GM19468 (cell line): ENCODE measurements at regions not wholly inside any gene's neighbourhood (a gene's known extent, or its start where the extent isn't known, plus 50 kb on each side); places are given as distances from the start of the nearest gene placed in this dataset.

Experiments used
- ATAC-seq: cut with Tn5 transposase; IDR thresholded peaks from one replicate; pipeline ENCODE4 v1.9.1; 2021; ENCODE audit warnings: mild to moderate bottlenecking, moderate library complexity, moderate number of reproducible peaks; ENCODE audit not compliant: unreplicated experiment; ENCODE audit errors: extremely low read depth

GRCh38 chr13:22079961-22080360 is 409.1 kb downstream of the FGF9 start:
- no peak for ATAC-seq

- ATAC-seq: no peak
Observed at GRCh38 chr13:22080832-22081231, 410.0 kb downstream of the FGF9 start.

DNA sequence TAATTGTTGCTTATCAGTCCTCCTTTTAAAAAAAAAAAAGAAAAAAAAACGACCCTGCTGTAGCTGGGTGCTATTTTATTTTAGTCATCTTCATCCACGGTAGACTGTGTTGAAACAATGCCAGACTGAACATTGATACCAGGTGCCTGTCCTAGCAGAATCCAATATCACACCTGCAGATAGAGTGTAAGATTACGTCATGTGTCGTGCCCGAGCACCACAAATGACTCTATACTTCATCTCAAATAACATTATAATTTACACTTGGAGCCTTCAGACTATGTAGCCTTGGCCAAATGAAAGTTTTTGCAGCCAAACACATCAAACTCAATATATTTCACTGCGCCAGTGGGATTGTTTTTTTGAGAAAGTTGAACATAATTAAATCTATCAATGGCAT is 410.6 kb downstream of the FGF9 start:
- ATAC-seq: no peak

DNA sequence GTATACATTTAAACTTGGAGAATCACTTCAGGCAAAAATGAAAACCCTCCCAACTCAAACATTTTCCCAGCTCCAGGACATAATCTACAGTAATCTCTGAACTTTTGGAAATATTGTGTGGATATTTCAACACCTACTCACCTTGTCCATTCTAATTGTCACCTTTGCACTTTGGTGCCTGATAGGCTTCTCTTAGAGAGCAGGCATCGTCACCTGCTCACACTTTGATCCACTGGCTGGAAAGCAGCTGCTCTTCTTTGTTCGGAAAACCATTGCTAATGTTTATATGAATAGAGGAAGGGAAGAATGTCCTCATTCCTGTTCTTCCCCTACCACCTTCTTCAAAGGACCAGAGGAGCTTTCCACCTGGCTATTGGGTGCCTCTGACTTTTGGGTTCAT is 411.2 kb downstream of the FGF9 start:
- ATAC-seq: no peak

DNA sequence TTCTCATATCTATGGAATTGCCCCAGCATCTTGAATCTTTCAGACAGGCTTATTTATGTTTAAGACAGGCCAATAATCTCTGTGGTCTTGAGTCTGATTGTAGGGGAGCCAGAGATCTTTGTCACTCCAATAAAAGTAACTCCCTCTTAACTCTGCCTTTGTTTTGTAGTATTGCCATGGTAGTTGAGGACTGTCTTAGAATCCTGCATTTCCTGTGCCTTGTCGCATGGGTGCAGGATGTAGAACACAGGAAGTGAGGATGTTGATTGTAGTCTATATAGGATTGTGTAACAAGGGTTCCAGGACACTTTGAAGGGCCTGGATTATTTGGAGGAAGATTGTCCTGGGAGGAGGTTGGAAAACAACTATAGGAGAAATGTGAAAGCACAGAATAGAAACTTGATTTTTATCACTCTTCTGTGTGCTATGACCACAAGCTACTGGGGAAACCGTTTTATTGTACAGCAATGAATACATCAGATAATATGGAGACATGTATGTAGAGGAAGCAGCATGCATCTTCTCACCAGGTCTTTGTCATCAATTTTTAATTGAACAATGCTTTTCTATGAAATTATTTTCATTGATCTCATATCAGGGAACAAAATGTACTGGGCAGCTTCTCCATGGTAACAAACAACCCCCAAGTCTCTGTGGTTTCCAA is 411.7 kb downstream of the FGF9 start:
- ATAC-seq: no peak

GRCh38 chr13:22085001-22085400 is 414.1 kb downstream of the FGF9 start:
- ATAC-seq: no peak

DNA sequence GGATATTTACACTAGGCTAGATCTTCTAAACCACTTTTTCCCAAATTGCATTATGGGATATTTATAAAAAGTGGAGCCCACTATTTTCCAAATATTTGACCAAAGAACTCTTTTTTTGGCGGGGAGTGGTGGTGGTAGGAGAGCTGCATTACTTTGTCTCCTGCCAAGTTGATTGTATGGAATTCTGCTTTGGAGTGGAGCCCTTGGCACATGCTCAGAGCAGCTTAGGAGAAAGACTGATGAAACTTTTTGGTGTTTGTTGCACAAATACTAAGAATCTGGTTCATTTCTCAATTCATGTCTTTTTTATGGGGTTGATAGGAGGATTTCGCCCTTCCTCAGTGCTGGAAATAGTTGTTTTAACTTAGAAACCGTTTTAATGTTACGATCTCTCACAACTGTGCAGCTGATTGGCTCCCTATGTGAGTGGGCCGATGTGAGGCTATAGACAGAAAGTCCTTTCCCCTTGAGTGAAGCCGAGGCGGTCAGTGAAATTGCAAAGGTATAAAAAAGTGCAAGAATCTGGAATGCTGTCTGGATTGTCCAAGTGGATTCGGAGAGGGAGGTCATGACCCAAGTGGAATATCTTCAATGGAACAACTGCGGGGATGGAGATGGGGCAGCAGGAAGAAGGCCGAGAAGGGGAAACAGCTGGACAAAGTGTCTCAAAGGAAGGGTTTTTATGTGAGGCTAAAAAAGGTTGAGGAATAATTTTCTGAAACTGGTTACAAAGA is 415.9 kb downstream of the FGF9 start:
- no peak for ATAC-seq

DNA sequence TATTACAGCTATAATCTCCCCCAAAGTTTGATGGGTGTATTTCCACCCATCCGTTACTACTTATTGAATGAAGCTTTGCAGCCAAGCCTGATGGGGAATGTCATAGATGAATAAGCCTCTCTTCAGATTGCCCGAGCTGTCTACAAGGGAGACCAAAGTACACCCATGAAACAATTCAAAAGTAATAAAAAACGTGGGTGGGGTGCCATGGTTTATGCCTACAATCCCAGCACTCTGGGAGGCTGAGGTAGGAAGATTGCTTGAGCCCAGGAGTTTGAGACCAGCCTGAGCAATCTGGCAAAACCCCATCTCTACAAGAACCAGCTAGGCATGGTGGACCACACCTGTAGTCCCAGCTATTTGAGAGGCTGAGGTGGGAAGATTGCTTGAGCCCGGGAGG is 419.2 kb downstream of the FGF9 start:
- no peak for ATAC-seq

DNA sequence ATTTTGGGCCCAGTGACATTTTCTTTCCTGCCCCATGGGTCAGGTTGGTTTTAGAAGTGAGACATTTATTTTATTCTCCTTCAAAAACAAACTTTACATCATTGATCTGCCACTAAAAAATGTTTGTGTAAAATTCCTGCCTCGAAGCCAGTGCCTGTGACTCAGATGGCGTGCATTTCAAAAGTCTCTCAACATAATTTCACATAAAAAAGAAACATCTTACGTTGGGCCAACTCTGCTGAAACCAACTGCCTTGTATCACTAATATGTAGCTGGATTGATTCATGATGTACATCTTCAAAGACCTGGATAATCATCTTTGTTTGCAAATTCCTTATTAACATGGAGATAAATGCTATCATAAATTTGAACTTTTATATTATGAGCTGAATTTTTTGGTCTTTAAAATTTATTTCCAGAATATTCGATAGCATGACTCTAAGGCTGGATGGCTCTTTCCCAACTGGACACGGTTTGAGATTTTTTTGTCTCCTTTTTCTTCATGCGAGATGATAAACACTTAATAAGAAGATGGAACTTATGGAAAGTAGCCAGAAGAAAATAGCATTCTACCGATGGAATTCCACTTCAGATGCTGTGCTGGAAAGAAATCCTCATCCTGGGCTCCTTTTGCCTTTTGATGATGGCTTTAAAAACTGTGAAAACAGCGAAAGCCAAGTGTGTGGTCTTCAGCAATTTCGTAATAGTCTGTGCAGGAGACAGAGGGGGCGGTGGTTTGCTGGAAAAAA is 420.5 kb downstream of the FGF9 start:
- no peak for ATAC-seq

DNA sequence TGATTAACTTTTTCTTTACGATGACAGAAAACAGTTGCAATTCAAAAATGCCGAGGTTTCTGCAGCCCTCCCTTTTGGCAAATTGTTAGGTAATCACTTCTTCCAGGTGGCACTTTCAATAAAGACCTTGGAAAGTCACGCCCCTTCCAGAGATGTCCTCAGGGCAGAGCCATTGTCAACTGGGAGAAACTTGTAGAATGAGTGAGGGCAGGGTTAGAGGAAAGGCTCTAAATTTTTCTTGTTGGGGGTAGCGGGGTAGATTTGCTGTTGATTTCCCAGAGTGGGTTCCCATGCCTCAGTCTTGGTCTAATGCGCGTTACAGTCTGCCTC is 421.1 kb downstream of the FGF9 start:
- ATAC-seq: no peak

GRCh38 chr13:22092791-22093560 is 422.1 kb downstream of the FGF9 start:
- no peak for ATAC-seq

DNA sequence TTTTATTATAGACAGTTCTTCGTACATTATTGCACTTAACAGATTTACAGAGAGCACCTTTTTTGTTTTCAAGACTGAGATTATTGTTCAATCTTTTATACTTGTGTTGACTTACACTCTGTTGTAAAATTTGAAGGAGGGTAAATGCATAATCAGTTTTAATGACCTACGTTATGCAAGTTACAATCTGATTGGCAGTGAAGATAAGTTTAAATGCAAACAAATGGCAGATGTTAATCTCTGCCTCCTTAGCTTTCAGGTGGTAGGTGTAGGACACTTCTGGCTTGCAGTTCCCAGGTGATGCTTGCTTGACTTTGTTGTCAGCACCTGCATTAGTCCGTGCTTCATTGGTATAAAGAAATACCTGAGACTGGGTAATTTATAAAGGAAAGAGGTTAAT is 424.9 kb downstream of the FGF9 start:
- no peak for ATAC-seq

DNA sequence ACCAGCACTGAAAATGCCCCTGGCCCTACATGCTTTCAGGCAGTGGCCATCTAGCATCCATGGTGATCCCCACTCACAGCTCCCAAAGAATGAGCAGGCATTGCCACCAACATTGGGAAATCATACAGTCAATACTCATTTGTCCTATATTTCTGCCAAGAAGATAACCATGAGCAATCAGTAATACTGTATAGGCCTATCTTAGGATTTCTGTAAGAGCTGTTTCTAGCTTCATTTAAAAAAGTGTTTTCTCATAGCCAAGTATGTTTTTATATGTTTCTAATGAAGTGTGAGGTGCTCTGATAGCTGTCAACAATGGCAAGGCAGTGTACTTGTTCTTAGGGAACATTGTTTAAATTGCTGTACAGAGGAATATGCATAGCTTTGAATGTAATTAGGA is 428.7 kb downstream of the FGF9 start:
- no peak for ATAC-seq

- ATAC-seq: no peak
Observed at GRCh38 chr13:22102271-22102670, 431.4 kb downstream of the FGF9 start.

GRCh38 chr13:22103046-22104027 is 432.5 kb downstream of the FGF9 start:
- no peak for ATAC-seq

DNA sequence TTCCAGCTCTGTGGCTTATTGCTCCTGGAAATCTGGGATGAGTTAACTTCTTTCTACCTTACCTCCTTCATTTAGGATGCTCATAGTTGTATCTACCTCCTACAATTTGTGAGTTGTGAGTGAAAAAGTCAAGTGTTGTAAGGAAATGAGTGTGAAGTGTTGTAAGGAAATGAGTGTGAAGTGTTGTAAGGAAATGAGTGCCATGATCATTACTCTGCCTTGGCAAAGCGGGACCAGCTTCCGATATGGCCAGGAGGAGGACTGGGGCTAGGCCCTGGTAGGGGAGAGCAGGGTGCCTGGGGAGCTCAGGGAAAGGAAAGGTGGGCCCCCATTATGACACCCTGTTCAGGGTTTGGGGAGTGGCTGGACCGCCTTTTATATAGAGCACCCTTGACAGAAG is 435.2 kb downstream of the FGF9 start:
- no peak for ATAC-seq

GRCh38 chr13:22107549-22107948 is 436.7 kb downstream of the FGF9 start:
- no peak for ATAC-seq

DNA sequence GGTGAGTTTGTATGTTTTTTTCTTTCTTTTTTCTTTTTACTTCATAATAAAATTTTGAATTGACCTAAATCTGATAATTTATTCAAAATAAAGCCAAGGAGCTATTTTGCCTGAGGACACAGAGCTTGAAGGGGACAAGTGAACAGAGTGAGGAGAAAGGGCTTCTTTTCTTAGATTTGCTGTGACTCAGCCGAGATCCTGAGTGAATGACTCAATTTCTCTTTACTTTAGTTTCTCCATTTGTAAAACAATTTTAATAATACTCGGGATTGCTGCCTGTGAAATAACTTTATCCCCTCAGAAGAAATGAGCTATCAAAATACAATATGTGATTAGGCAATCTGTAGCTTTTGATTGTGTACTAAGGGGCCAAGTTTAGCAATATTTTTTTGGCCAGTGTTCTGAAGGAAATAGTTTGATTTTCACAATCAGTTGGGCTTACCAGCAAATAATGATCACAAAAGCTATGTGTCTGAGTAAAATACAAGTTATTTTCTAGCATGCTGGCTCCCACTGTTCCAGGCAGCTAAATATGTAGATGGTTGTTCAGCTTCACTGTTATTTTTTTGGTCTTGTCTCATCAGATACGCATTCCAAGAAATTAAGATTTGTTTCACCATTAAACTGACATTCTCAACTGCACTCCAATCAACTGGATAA is 437.5 kb downstream of the FGF9 start:
- no peak for ATAC-seq

- no peak for ATAC-seq
Observed at GRCh38 chr13:22108979-22109378, 438.1 kb downstream of the FGF9 start.
